Upper lobe of left lung (tissue), 4 donors: ENCODE measurements at regions not wholly inside any gene's neighbourhood (a gene's known extent, or its start where the extent isn't known, plus 50 kb on each side); places are given as distances from the start of the nearest gene placed in this dataset.

ENCODE experiments used
- CTCF ChIP-seq, 6 experiments: fragments of 450-650 bp in 4 of 6; fragments of 200-600 bp in 2 of 6; sonication (generic) in 2 of 6; IDR thresholded peaks; one replicate each; pipeline ENCODE4 v1.5.1; 2016 to 2019; ENCODE audit warnings: antibody characterized with exemption in 6 of 6
- EP300 ChIP-seq, 4 donors: sonication (generic); formaldehyde crosslinking; IDR thresholded peaks; one replicate each; pipeline ENCODE4 v1.5.1; 2017; ENCODE audit warnings: antibody characterized with exemption in 4 of 4, control low read depth in 2 of 4
- POLR2A ChIP-seq, 4 donors: fragments of 450-650 bp; IDR thresholded peaks; one replicate each; pipeline ENCODE4 v1.5.1; 2016 to 2017; ENCODE audit warnings: antibody characterized with exemption in 4 of 4, mild to moderate bottlenecking in 2 of 4
- POLR2AphosphoS5 ChIP-seq, 2 donors: sonication (generic); formaldehyde crosslinking; IDR thresholded peaks; one replicate each; pipeline ENCODE4 v1.5.1; 2017; ENCODE audit warnings: antibody characterized with exemption in 2 of 2

- TF ChIP-seq CTCF (IDR thresholded peaks at IDR 0.05) (no peak), POLR2A (IDR thresholded peaks at IDR 0.05) (no peak), POLR2AphosphoS5 (IDR thresholded peaks at IDR 0.05) (no peak), EP300 (IDR thresholded peaks at IDR 0.05) (no peak)
These were observed 771.9 kb upstream of the DEFB115 start for GRCh38 chr20:30485331-30486102.
